GM20000 (cell line): ENCODE measurements at regions not wholly inside any gene's neighbourhood (a gene's known extent, or its start where the extent isn't known, plus 50 kb on each side); places are given as distances from the start of the nearest gene placed in this dataset.
"Not testable (repeated sequence)": the region's sequence is repeated elsewhere in the genome, so short reads cannot be mapped to it uniquely, and the experiment has no call there.

ENCODE experiments used
- DNase-seq: peaks from one replicate; pipeline ENCODE4 v3.0.0; 2012; ENCODE audit warnings: low spot score
- TF ChIP-seq, protein P1 (sequence below): IDR thresholded peaks from 2 replicates; pipeline ENCODE4 v1.5.1; 2012; ENCODE audit warnings: mild to moderate bottlenecking, control low read depth; ENCODE audit errors: extremely low read depth, missing control alignments

DNA sequence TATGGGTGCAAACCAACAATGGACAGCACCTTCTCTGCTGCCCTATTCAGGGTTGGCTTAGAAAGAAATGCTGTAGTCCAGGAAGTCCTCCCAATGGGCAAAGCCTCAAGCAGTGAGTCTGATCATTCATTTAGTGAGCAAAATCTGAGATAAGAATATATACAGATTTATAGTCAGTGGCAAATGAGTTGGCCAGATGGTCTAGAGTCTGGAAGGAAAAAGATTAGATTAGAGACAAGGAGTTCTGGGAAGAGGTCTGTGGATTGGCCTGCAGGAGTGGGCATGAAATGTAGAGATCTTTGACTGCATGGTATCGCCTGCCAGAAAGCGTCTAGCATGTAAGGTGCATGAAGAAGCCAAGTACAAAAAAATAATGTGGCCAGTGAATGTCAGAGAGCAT, 201.9 kb upstream of the PTER start:
- TF ChIP-seq, protein P1, sequence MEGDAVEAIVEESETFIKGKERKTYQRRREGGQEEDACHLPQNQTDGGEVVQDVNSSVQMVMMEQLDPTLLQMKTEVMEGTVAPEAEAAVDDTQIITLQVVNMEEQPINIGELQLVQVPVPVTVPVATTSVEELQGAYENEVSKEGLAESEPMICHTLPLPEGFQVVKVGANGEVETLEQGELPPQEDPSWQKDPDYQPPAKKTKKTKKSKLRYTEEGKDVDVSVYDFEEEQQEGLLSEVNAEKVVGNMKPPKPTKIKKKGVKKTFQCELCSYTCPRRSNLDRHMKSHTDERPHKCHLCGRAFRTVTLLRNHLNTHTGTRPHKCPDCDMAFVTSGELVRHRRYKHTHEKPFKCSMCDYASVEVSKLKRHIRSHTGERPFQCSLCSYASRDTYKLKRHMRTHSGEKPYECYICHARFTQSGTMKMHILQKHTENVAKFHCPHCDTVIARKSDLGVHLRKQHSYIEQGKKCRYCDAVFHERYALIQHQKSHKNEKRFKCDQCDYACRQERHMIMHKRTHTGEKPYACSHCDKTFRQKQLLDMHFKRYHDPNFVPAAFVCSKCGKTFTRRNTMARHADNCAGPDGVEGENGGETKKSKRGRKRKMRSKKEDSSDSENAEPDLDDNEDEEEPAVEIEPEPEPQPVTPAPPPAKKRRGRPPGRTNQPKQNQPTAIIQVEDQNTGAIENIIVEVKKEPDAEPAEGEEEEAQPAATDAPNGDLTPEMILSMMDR = no peak
- DNase-seq = no peak

DNA sequence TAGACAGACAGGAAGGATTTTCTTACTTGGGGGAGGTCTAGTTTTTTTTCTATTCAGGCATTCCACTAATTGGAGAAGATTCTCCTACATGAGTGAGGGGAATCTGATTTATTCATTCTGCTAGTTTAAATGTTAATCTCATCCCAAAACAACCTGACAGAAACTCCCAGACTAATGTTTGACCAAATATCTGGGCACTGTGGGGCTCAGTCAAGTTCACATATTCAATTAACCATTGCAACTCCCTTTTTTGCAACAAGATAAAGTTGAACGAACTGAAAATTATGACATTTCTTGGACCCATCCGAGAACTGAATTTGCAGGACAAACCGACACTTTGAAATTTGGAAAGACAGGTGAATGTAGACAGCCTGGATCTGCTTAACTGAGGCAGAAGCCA, 194.4 kb upstream of the PTER start:
- DNase-seq = no peak

DNA sequence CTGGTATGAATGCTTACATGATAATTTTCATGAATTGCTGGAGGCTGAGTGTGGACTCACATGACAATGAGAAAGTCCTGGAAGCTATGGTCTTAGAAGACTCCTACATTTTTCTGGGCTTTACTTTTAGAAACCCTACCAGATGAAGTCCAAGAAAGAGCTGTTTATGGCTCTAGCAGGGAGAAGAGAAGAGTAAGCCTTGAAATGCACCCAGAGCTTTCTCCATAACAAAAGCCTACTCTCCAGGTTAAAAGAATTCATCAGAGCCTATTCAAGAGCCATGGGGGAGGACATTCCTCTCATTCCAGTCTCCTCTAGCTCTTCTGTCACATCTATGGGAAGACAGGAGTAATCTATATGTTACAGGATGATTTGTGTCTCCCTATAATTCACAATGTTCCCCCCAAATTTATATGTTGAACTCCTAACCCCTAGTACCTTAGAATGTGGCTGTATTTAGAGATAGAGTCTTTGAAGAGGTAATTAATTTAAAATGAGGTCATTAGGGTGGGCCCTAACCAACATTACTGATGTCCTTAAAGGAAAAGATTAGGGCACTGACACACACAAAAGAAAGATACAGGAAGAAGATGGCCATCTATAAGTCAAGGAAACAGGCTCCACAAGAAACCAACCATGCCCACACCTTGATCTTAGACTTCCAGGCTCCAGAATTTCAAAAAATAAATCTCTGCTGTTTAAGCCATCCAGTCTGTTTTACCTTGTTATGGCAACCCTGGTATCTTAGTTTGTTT, 193.8 kb upstream of the PTER start:
- TF ChIP-seq, protein P1 = no peak
- no peak for DNase-seq

More for the DNA sequence above, 194.4 kb upstream of the PTER start:
- TF ChIP-seq, protein P1 = no peak

DNA sequence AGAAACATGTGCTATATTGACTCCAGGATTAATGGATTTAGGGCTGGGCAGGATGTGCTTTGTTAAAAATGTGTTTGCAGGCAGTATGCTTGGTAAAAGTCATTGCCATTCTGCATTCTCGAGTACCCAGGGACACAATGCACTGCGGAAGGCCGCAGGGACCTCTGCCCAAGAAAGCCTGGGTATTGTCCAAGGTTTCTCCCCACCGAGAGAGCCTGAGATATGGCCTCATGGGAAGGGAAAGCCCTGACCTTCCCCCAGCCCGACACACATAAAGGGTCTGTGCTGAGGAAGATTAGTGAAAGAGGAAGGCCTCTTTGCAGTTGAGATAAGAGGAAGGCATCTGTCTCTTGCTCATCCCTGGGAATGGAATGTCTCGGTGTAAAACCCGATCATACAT, 186.7 kb upstream of the PTER start:
- DNase-seq = not testable (repeated sequence)

DNA sequence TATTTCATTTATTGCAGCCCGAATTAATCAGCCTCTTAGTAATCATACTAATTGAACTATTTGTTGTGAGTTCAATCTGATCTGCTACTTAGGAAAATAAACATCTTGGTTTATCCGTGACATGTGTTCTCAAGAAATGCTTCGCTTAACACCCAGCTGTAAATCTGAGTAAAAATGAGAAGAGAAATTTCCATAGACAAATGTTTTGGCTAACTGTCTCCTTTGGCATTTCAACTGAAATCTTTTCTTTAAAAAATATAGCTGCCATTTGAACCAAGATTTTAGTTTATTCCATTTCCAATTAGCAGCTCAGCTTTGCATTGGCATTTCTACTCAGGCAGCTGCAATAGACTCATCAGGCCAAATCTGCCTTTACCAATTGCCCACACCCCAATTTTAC, 180.5 kb upstream of the PTER start:
- no peak for DNase-seq
- TF ChIP-seq, protein P1 = no peak

DNA sequence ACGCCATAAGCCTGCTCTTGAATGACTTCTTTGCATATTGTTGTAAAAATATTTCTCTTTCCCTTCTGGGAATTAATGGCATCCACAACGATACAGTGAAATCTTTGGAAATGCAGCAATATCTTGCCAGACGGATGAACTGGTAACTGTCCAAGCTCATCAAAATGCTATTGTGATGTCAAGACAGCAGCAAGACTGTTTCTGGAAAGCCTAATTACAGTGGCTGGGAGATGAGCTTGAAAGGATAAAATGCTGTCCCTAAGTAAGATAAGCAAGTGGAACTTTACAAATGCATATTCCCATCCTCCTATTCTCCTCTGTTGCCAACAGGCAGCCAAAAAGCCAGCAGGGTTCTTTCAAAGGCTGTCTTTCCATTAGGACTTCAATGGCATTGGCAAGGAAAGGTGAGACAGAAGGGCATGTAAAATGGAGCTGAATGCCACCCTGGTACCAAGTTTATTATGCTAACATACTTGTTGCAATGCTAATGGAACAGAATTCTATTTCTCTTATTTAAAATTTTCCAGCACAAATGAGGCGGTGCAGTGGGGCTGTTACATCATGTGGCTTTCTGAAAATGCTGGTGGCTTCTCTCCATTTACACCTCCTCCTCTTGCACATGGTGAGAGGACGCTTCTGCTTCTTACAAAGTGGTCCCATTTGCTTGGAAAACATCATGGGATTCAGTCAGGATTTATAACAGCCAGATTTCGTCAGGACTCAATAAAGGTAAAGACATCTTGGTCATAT, 178.3 kb upstream of the PTER start:
- no peak for DNase-seq
- TF ChIP-seq, protein P1 = no peak

DNA sequence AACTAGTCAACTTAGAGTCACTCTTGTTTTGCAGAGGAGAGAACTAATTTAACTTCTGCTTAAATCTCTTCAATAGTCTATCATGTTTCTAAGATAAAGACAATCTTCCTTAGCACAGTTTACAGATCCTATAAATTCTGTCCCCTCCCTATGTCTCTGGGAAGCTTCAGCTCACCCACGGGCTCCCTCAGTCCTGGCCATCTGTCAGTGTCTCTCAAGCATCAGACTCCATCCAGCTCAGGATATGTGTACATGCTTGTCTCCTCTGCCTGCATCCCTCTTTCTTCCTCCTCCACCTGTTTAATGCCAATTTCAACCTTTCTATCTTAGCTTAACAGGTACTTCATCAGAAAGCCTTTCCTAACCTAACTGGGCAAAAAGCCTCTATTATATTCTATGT, 177.1 kb upstream of the PTER start:
- DNase-seq = no peak

More for the DNA sequence above, 177.1 kb upstream of the PTER start:
- TF ChIP-seq, protein P1 = no peak
